CD4-positive, alpha-beta T cell (primary cell): ENCODE measurements at regions not wholly inside any gene's neighbourhood (a gene's known extent, or its start where the extent isn't known, plus 50 kb on each side); places are given as distances from the start of the nearest gene placed in this dataset.

ENCODE experiments used
- ATAC-seq: fragments of 200-7000 bp; cut with Tn5 transposase; one replicate; pipeline ENCODE4 v1.10.0; 2022; ENCODE audit warnings: mild to moderate bottlenecking; ENCODE audit not compliant: poor library complexity
- CTCF ChIA-PET: fragments of 350-600 bp; sonication (Branson Sonifier 250); formaldehyde crosslinking; loops from one replicate; lab custom pipeline; 2021; ENCODE audit warnings: antibody characterized with exemption, inconsistent platforms; lab: Charles Lee
- POLR2A ChIA-PET: fragments of 350-600 bp; sonication (Branson Sonifier 250); formaldehyde crosslinking; loops from one replicate; lab custom pipeline; 2021; ENCODE audit warnings: antibody characterized with exemption, inconsistent platforms; lab: Charles Lee
- DNase-seq, 14 experiments: peaks; one replicate each; pipeline ENCODE4 v3.0.0-alpha.2; 2013 to 2020; ENCODE audit warnings: mixed read lengths in 2 of 14
- H3K27ac ChIP-seq, 2 donors: one replicate each; pipeline versions ENCODE4 v1.5.1 to v1.7.0; 2013; ENCODE audit warnings: low read length in 2 of 2, low read depth in 1 of 2, mild to moderate bottlenecking in 1 of 2
- H3K27me3 ChIP-seq, 2 experiments: 1 replicate in 1 of 2; 2 replicates in 1 of 2; pipeline versions ENCODE4 v1.6.1 to v1.7.0; 2013; ENCODE audit warnings: low read length in 2 of 2, control low read depth in 1 of 2, mild to moderate bottlenecking in 1 of 2, moderate library complexity in 1 of 2; ENCODE audit not compliant: insufficient read depth in 2 of 2, control insufficient read depth in 1 of 2
- H3K36me3 ChIP-seq: one replicate; pipeline ENCODE4 v1.6.1; 2013; ENCODE audit warnings: low read length, control low read depth; ENCODE audit not compliant: insufficient read depth
- H3K4me1 ChIP-seq: one replicate; pipeline ENCODE4 v1.6.1; 2013; ENCODE audit warnings: low read length, control low read depth; ENCODE audit not compliant: insufficient read depth
- H3K4me3 ChIP-seq: one replicate; pipeline ENCODE4 v1.5.1; 2013; ENCODE audit warnings: mild to moderate bottlenecking, low read length, moderate library complexity
- H3K9me3 ChIP-seq, 2 experiments: 1 replicate in 1 of 2; 2 replicates in 1 of 2; pipeline versions ENCODE4 v1.6.1 to v1.7.0; 2013; ENCODE audit warnings: low read length in 2 of 2, mild to moderate bottlenecking in 2 of 2, control low read depth in 1 of 2, moderate library complexity in 1 of 2; ENCODE audit not compliant: control insufficient read depth in 1 of 2, insufficient read depth in 1 of 2
- H3K27ac Mint-ChIP-seq: one replicate; pipeline ENCODE4 v1.8.0; 2020; ENCODE audit warnings: mixed read lengths
- H3K27me3 Mint-ChIP-seq: one replicate; pipeline ENCODE4 v1.8.0; 2021; ENCODE audit warnings: mixed read lengths
- H3K36me3 Mint-ChIP-seq: one replicate; pipeline ENCODE4 v1.8.0; 2021; ENCODE audit warnings: low read depth, mixed read lengths
- H3K4me1 Mint-ChIP-seq: one replicate; pipeline ENCODE4 v1.8.0; 2021; ENCODE audit warnings: low read depth, mixed read lengths
- H3K4me3 Mint-ChIP-seq: one replicate; pipeline ENCODE4 v1.8.0; 2020; ENCODE audit warnings: mild to moderate bottlenecking, mixed read lengths
- H3K9me3 Mint-ChIP-seq: one replicate; pipeline ENCODE4 v1.8.0; 2020; ENCODE audit warnings: mixed read lengths
- CTCF ChIP-seq: fragments of 200-600 bp; IDR thresholded peaks from one replicate; pipeline ENCODE4 v1.8.0; 2022; ENCODE audit warnings: antibody characterized with exemption, mild to moderate bottlenecking
- intact Hi-C, 2 experiments: fragments of 100-400 bp; cut with DNase I in 1 of 2; cut with micrococcal nuclease in 1 of 2; formaldehyde crosslinking; loops; one replicate each; pipeline versions ENCODE4 v1.15.1 to v1.9.0; 2023 to 2025; cut with DNase I, micrococcal nuclease

GRCh38 chr2:77818186-77818585 is 296.0 kb upstream of the LRRTM4 start:
- Histone ChIP-seq H3K9me3 (peaks cover 0 to 3% of the 10 kb centered on the region in 2 experiments), H3K27ac (no peak overlapping the region), H3K27me3 (no peaks in the 10 kb centered on the region), H3K4me1 (no peaks in the 10 kb centered on the region), H3K4me3 (no peak overlapping the region), H3K36me3 (no peaks in the 10 kb centered on the region)
- intact Hi-C loops: no loop called here
- no peaks in the 10 kb centered on the region for H3K27me3 Mint-ChIP-seq
- H3K4me3 Mint-ChIP-seq: no peak overlapping the region
- TF ChIP-seq CTCF: no peak
- DNase-seq: no peak
- ATAC-seq: no peak
- peaks cover 17% of the 10 kb centered on the region for H3K9me3 Mint-ChIP-seq
- H3K27ac Mint-ChIP-seq: no peak overlapping the region
- POLR2A ChIA-PET: no interaction called here
- CTCF ChIA-PET: no interaction called here
- no peaks in the 10 kb centered on the region for H3K36me3 Mint-ChIP-seq
- H3K4me1 Mint-ChIP-seq: no peaks in the 10 kb centered on the region

GRCh38 chr2:77823028-77823427 is 300.9 kb upstream of the LRRTM4 start:
- no peak overlapping the region for H3K27ac ChIP-seq
- no peaks in the 10 kb centered on the region for H3K36me3 ChIP-seq
- H3K36me3 Mint-ChIP-seq: no peaks in the 10 kb centered on the region
- no peaks in the 10 kb centered on the region for H3K4me1 ChIP-seq
- peaks cover 24% of the 10 kb centered on the region for H3K9me3 Mint-ChIP-seq
- H3K27ac Mint-ChIP-seq: no peak overlapping the region
- ChIA-PET POLR2A (no interaction called here), CTCF (no interaction called here)
- H3K4me1 Mint-ChIP-seq: no peaks in the 10 kb centered on the region
- no peak overlapping the region for H3K4me3 ChIP-seq
- H3K27me3 ChIP-seq: no peaks in the 10 kb centered on the region
- no peak for TF ChIP-seq CTCF
- H3K9me3 ChIP-seq: peaks cover 0 to 10% of the 10 kb centered on the region in 2 experiments
- intact Hi-C loops: no loop called here
- H3K27me3 Mint-ChIP-seq: no peaks in the 10 kb centered on the region
- DNase-seq: no peak
- H3K4me3 Mint-ChIP-seq: no peak overlapping the region
- ATAC-seq: no peak

DNA sequence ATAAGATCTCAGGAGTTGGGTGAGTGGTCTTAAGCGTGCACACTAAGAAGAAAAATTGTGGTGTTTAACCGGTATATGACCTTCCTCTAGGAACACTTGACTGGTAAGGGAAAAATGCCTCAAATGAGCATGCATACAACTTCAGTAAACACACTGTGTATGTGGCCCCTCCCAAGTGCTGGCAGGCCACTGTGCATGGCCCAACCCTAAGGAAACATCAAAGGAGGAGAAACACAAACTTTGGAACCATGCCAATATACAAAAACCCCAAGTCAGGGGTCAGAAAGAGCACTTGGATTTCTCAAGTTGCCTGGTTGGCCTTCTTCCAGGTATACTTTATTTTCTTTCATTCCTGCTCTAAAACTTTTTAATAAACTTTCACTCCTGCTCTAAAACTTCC is 308.9 kb upstream of the LRRTM4 start:
- H3K27me3 Mint-ChIP-seq: no peaks in the 10 kb centered on the region
- intact Hi-C loops: no loop called here

More for the DNA sequence above, 308.9 kb upstream of the LRRTM4 start:
- Histone ChIP-seq H3K9me3 (peaks cover under 1 to 8% of the 10 kb centered on the region in 2 experiments), H3K27me3 (no peaks in the 10 kb centered on the region), H3K36me3 (no peaks in the 10 kb centered on the region), H3K4me1 (no peaks in the 10 kb centered on the region), H3K4me3 (no peak overlapping the region), H3K27ac (no peak overlapping the region)
- ChIA-PET CTCF (no interaction called here), POLR2A (no interaction called here)
- H3K9me3 Mint-ChIP-seq: peaks cover 23% of the 10 kb centered on the region
- TF ChIP-seq CTCF: no peak
- H3K4me3 Mint-ChIP-seq: no peak overlapping the region
- ATAC-seq (no peak), DNase-seq (no peak)
- H3K27ac Mint-ChIP-seq: no peak overlapping the region
- no peaks in the 10 kb centered on the region for H3K4me1 Mint-ChIP-seq
- H3K36me3 Mint-ChIP-seq: no peaks in the 10 kb centered on the region
